ENCODE measurements at regions not wholly inside any gene's neighbourhood (a gene's known extent, or its start where the extent isn't known, plus 50 kb on each side); places are given as distances from the start of the nearest gene placed in this dataset.
"Not testable (repeated sequence)": the region's sequence is repeated elsewhere in the genome, so short reads cannot be mapped to it uniquely, and the experiment has no call there.

DNA sequence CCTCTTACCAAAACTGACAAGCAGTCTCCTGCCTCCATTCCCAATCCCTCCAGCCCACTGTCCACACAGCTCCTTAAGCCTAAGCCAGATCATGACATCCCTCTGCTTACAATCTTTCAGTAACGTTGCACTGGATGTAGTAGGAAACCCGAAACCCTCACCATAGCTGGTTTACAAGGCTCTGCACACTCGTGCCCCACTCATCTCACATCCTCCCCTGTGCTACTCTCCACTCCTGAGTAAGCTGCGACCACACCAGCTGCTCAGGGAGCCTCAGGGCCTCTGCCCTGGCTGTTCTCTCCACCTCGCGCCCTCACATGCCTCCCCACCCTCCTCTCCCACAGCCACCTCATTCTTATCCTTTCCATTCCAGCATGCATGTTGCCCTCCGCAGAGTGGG is 288.9 kb downstream of the ANAPC1 start:
- TF ChIP-seq POLR2A (IDR thresholded peaks at IDR 0.05; ENCODE audit: low read depth, low read length); POLR2AphosphoS5 (IDR thresholded peaks at IDR 0.05; ENCODE audit: low read depth, low read length); TAF1 (IDR thresholded peaks at IDR 0.05; ENCODE audit: low read depth, low read length); PAX5 (IDR thresholded peaks at IDR 0.05; ENCODE audit: insufficient read depth, low read length, severe bottlenecking): not testable (repeated sequence)

All from GM12891 (cell line).